HG03139 (cell line): ENCODE measurements at regions not wholly inside any gene's neighbourhood (a gene's known extent, or its start where the extent isn't known, plus 50 kb on each side); places are given as distances from the start of the nearest gene placed in this dataset.
A peak's percentile ranks its signal among the peaks of the same experiment; 100 is the strongest.

Experiments
- ATAC-seq: cut with Tn5 transposase; IDR thresholded peaks from one replicate; pipeline ENCODE4 v1.9.1; 2021; ENCODE audit not compliant: unreplicated experiment

GRCh38 chr11:115924744-115925567 lies 420.7 kb upstream of the CADM1 start:
- ATAC-seq = peak; percentile 77

- ATAC-seq = no peak
Measured at GRCh38 chr11:115922876-115923275, 418.7 kb upstream of the CADM1 start.

GRCh38 chr11:115921986-115922385 lies 417.8 kb upstream of the CADM1 start:
- no peak for ATAC-seq

- no peak for ATAC-seq
Measured at GRCh38 chr11:115921540-115921939, 417.3 kb upstream of the CADM1 start.

GRCh38 chr11:115920841-115921480 lies 416.7 kb upstream of the CADM1 start:
- ATAC-seq = no peak

- ATAC-seq = no peak
Measured at GRCh38 chr11:115920092-115920461, 415.9 kb upstream of the CADM1 start.

- peak; percentile 54 for ATAC-seq
Measured at GRCh38 chr11:115919341-115920091, 415.3 kb upstream of the CADM1 start.

GRCh38 chr11:115918576-115918975 lies 414.4 kb upstream of the CADM1 start:
- no peak for ATAC-seq

- no peak for ATAC-seq
Measured at GRCh38 chr11:115916608-115917007, 412.4 kb upstream of the CADM1 start.

GRCh38 chr11:115912484-115912945 lies 408.3 kb upstream of the CADM1 start:
- no peak for ATAC-seq

- ATAC-seq = no peak
Measured at GRCh38 chr11:115911613-115912346, 407.6 kb upstream of the CADM1 start.

- no peak for ATAC-seq
Measured at GRCh38 chr11:115910379-115910778, 406.2 kb upstream of the CADM1 start.

- no peak for ATAC-seq
Measured at GRCh38 chr11:115906171-115906570, 402.0 kb upstream of the CADM1 start.

GRCh38 chr11:115905341-115906000 lies 401.3 kb upstream of the CADM1 start:
- no peak for ATAC-seq

GRCh38 chr11:115903179-115903578 lies 399.0 kb upstream of the CADM1 start:
- ATAC-seq = no peak

GRCh38 chr11:115901069-115901468 lies 396.9 kb upstream of the CADM1 start:
- no peak for ATAC-seq

GRCh38 chr11:115900111-115900510 lies 395.9 kb upstream of the CADM1 start:
- ATAC-seq = no peak

- ATAC-seq = no peak
Measured at GRCh38 chr11:115897707-115898106, 393.5 kb upstream of the CADM1 start.

- ATAC-seq = peak; percentile 59
Measured at GRCh38 chr11:115896084-115896483, 391.9 kb upstream of the CADM1 start.

GRCh38 chr11:115895594-115895993 lies 391.4 kb upstream of the CADM1 start:
- ATAC-seq = no peak
